Gastroesophageal sphincter (tissue), 4 donors: ENCODE measurements at regions not wholly inside any gene's neighbourhood (a gene's known extent, or its start where the extent isn't known, plus 50 kb on each side); places are given as distances from the start of the nearest gene placed in this dataset.

Experiments used
- ATAC-seq: fragments of 150-250 bp; one replicate; pipeline ENCODE4 v1.9.1; 2016; ENCODE audit warnings: mild to moderate bottlenecking, moderate library complexity
- H3K27ac ChIP-seq, 4 donors: fragments of 200-600 bp; sonication (generic) in 3 of 4; 1 replicate in 3 of 4; 2 replicates in 1 of 4; pipeline ENCODE4 v1.5.1; 2016 to 2019
- H3K27me3 ChIP-seq: fragments of 200-600 bp; sonication (generic); one replicate; pipeline ENCODE4 v1.5.1; 2019
- H3K36me3 ChIP-seq, 2 donors: fragments of 200-600 bp; sonication (generic); one replicate each; pipeline ENCODE4 v1.5.1; 2019; ENCODE audit warnings: control low read depth in 1 of 2
- H3K4me1 ChIP-seq, 3 donors: fragments of 200-600 bp; sonication (generic); 1 replicate in 2 of 3; 2 replicates in 1 of 3; pipeline ENCODE4 v1.5.1; 2016 to 2019; ENCODE audit warnings: control low read depth in 2 of 3
- H3K4me3 ChIP-seq, 2 donors: fragments of 200-600 bp; sonication (generic); one replicate each; pipeline ENCODE4 v1.5.1; 2019; ENCODE audit warnings: mild to moderate bottlenecking in 1 of 2, moderate library complexity in 1 of 2
- H3K9me3 ChIP-seq, 3 donors: fragments of 200-600 bp; sonication (generic); one replicate each; pipeline ENCODE4 v1.5.1; 2017 to 2019; ENCODE audit warnings: control low read depth in 2 of 3
- CTCF ChIP-seq, 4 experiments: fragments of 200-600 bp in 2 of 4; fragments of 450-650 bp in 2 of 4; sonication (generic) in 1 of 4; IDR thresholded peaks; one replicate each; pipeline ENCODE4 v1.5.1; 2017 to 2019; ENCODE audit warnings: antibody characterized with exemption in 4 of 4, mild to moderate bottlenecking in 2 of 4, moderate library complexity in 2 of 4
- EP300 ChIP-seq: sonication (generic); formaldehyde crosslinking; IDR thresholded peaks from one replicate; pipeline ENCODE4 v1.6.1; 2017; ENCODE audit warnings: antibody characterized with exemption, mild to moderate bottlenecking
- POLR2A ChIP-seq, 2 donors: fragments of 450-650 bp; IDR thresholded peaks; one replicate each; pipeline ENCODE4 v1.6.1; 2017; ENCODE audit warnings: antibody characterized with exemption in 2 of 2, mild to moderate bottlenecking in 2 of 2, moderate library complexity in 1 of 2
- POLR2AphosphoS5 ChIP-seq: sonication (generic); formaldehyde crosslinking; IDR thresholded peaks from one replicate; pipeline ENCODE4 v1.6.1; 2017; ENCODE audit warnings: antibody characterized with exemption
- WGBS, 2 donors: methylation state at CpG; one replicate each; pipeline ENCODE4 v1.1.5; 2018; ENCODE audit warnings: low coverage in 1 of 2; 5-methylcytosine and 5-hydroxymethylcytosine counted together

- peaks cover 11% of the 10 kb centered on the region for H3K27me3 ChIP-seq
- H3K4me1 ChIP-seq = no peaks in the 10 kb centered on the region
- no peak overlapping the region for H3K27ac ChIP-seq
These were observed 317.6 kb downstream of the PRDM2 start for GRCh38 chr1:14017531-14017961.

DNA sequence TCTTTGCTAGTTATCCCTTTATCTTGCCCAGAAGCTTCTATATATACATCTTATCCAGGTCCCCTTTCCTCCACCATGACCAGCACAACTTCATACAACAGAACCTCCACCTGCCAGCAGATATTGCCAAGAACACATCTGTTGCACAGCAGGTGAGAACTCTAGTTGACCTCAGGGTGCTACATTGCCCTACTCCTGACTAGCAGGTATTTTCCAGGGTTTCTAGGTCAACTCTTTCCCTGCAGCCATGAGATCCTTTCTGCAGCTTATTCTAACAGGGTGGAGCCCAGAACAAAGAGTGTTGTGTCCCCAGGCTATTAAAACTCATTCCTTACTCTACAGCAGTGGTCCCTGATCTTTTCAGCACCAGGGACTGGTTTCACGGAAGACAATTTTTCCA, 319.5 kb downstream of the PRDM2 start:
- Histone ChIP-seq H3K36me3 (no peaks in the 10 kb centered on the region), H3K27me3 (peaks cover 11% of the 10 kb centered on the region), H3K27ac (no peak overlapping the region), H3K4me3 (no peak overlapping the region), H3K9me3 (no peaks in the 10 kb centered on the region), H3K4me1 (no peaks in the 10 kb centered on the region)
- no peak for TF ChIP-seq CTCF (IDR thresholded peaks at IDR 0.05)
- TF ChIP-seq POLR2A (IDR thresholded peaks at IDR 0.05) = no peak
- no peak for TF ChIP-seq EP300
- no peak for TF ChIP-seq POLR2AphosphoS5
- WGBS, 2 donors = 100% methylated on average over 1 of the region's 1 CpG
- no peak for ATAC-seq

More at GRCh38 chr1:14017531-14017961, 317.6 kb downstream of the PRDM2 start:
- Histone ChIP-seq H3K4me3 (no peak overlapping the region), H3K9me3 (no peaks in the 10 kb centered on the region), H3K36me3 (no peaks in the 10 kb centered on the region)
- no peak for ATAC-seq
- TF ChIP-seq POLR2AphosphoS5 (no peak), POLR2A (IDR thresholded peaks at IDR 0.05) (no peak), EP300 (no peak), CTCF (IDR thresholded peaks at IDR 0.05) (no peak)
- 31 to 32% methylated on average over 5 of the region's 7 CpGs for WGBS, 2 donors

- no peak for ATAC-seq
- H3K27ac ChIP-seq = no peak overlapping the region
- peaks cover 11% of the 10 kb centered on the region for H3K27me3 ChIP-seq
- no peaks in the 10 kb centered on the region for H3K4me1 ChIP-seq
- 40 to 100% methylated on average over 1 of the region's 2 CpGs for WGBS, 2 donors
- H3K4me3 ChIP-seq = no peak overlapping the region
- TF ChIP-seq POLR2AphosphoS5 = no peak
- no peak for TF ChIP-seq POLR2A (IDR thresholded peaks at IDR 0.05)
- TF ChIP-seq CTCF (IDR thresholded peaks at IDR 0.05) = no peak
- no peak for TF ChIP-seq EP300
- no peaks in the 10 kb centered on the region for H3K36me3 ChIP-seq
- no peaks in the 10 kb centered on the region for H3K9me3 ChIP-seq
These were observed 320.0 kb downstream of the PRDM2 start for GRCh38 chr1:14020006-14020405.

DNA sequence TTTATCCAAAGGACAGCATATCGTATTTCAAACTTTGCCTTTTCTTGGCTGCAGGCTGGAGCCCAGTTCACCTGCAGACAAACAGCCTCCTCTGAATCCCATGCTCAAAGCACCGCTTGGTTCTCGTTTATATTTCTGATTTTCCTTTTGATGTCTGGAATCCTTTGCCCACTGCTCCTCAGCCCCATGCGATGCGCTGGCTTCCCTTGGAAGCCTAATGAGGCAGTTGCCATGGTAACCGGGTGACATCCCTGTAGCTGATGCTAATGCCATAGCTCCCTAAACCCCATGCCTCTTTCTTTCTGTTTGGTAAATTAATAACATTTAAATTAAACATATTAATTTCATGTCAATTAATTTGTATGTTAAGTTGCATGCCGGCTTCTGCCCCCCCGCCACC, 327.1 kb downstream of the PRDM2 start:
- TF ChIP-seq POLR2A (IDR thresholded peaks at IDR 0.05) (no peak), EP300 (no peak), POLR2AphosphoS5 (no peak), CTCF (IDR thresholded peaks at IDR 0.05) (no peak)
- H3K9me3 ChIP-seq = no peaks in the 10 kb centered on the region
- 58 to 61% methylated on average over 4 to 8 of the region's 8 CpGs for WGBS, 2 donors
- no peak for ATAC-seq
- no peaks in the 10 kb centered on the region for H3K4me1 ChIP-seq
- peaks cover 5% of the 10 kb centered on the region for H3K27me3 ChIP-seq
- no peak overlapping the region for H3K4me3 ChIP-seq
- no peaks in the 10 kb centered on the region for H3K36me3 ChIP-seq
- H3K27ac ChIP-seq = no peak overlapping the region

DNA sequence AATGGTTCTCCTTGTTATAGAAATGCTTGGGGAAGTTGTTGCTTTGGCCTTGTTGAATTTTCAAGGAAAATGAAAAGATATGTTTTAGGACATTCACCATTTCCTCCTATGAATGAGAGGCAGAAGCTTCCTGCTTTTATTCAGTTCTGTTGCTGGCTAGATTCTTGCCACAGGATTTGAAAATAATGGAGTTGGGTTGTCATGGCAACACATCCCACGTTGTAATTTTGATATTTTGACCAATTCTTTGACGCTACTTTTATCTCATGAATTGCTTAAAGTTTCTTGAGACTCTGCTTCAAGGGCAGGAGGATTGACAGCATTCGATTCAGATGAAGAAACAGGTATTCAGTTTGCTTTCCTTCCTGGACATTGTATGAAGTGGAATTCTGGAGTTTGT, 331.5 kb downstream of the PRDM2 start:
- 50 to 52% methylated on average over 3 of the region's 3 CpGs for WGBS, 2 donors
- peaks cover 5% of the 10 kb centered on the region for H3K27me3 ChIP-seq
- no peaks in the 10 kb centered on the region for H3K36me3 ChIP-seq
- H3K4me3 ChIP-seq = no peak overlapping the region
- no peak for ATAC-seq
- no peak for TF ChIP-seq EP300
- TF ChIP-seq CTCF (IDR thresholded peaks at IDR 0.05) = no peak
- TF ChIP-seq POLR2A (IDR thresholded peaks at IDR 0.05) = no peak
- TF ChIP-seq POLR2AphosphoS5 = no peak
- H3K4me1 ChIP-seq = no peaks in the 10 kb centered on the region
- H3K9me3 ChIP-seq = peaks cover 0 to 9% (median 0%) of the 10 kb centered on the region in 3 donors
- no peak overlapping the region for H3K27ac ChIP-seq
